GM21381 (cell line): ENCODE measurements at regions not wholly inside any gene's neighbourhood (a gene's known extent, or its start where the extent isn't known, plus 50 kb on each side); places are given as distances from the start of the nearest gene placed in this dataset.

ENCODE experiments used
- ATAC-seq: cut with Tn5 transposase; IDR thresholded peaks from one replicate; pipeline ENCODE4 v1.9.1; 2021; ENCODE audit warnings: mild to moderate bottlenecking, moderate library complexity; ENCODE audit not compliant: unreplicated experiment

DNA sequence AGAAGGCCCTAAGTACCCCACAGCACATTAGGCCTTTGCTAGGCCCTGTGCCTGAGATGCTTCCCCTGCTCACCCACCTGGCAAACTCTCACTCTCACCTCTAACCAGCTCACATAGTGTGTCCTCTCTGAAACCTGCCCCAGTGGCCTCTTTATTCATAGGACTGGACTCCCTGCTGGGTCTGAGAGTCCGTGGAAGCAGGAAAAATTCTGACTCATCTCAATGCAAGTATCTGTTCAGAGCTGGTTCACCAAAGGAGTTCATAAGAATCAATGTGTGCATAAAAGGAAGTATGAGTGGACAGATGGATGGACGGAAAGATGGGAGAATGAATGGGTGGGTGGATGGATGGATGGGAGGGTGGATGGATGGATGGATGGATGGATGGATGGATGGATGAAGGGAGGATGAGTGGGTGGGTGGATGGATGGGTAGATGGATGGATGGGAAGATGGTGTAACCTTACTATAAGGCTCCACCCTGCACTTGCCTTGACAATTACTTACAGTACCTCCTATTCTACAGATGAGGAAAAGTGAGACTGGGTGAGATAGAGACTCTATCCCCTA lies 111.2 kb upstream of the ZMIZ1 start:
- ATAC-seq: no peak

DNA sequence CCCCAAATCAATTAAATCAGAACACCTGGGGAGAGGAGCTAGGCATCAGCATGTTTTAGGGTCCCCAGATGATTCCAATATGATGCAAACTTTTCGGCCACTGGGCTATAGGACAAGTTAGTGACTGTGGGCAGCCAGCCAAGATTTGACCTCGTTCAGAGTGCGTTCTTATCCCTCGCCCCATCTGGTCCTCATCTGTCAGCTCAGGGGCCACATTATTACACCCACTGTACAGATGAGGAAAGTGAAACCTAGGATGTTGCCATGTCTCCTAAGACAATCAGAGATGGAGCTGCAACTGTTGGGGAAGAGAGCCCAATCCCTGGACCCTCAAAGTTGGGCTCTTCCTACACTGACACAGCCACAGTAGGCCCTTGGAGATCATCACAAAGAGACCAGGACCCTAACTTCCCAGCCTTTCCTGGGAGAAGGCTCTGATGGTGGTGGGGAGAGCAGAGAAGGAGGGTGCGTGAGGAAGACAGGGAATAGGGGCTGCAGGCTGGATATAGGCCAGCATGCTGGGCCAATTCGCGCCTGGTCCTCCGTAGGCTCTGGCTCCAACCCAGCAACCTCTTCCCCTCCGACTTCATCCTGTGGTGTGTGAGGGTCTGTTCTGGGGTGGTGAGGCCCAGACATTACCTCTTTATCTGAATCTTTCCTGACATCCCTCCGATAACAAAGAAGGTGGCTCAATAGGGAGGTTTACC lies 109.4 kb upstream of the ZMIZ1 start:
- ATAC-seq: no peak

DNA sequence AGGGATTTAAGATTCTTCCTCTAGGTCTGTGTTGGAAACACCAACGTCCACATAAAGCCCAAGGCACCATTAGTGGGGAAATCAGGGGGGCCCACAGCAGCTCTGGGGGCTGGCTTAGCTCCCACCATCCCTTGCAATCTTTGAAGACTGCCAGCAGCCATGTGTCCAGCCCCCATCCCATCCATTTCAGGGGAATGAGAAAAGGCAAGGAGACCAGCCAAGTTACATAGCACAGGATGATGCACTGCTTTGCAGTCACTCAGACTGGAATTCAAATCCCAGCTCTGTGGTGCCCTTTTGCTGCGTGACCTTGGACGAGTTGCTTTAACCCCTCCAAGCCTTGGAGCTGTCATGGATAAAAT lies 108.9 kb upstream of the ZMIZ1 start:
- no peak for ATAC-seq

DNA sequence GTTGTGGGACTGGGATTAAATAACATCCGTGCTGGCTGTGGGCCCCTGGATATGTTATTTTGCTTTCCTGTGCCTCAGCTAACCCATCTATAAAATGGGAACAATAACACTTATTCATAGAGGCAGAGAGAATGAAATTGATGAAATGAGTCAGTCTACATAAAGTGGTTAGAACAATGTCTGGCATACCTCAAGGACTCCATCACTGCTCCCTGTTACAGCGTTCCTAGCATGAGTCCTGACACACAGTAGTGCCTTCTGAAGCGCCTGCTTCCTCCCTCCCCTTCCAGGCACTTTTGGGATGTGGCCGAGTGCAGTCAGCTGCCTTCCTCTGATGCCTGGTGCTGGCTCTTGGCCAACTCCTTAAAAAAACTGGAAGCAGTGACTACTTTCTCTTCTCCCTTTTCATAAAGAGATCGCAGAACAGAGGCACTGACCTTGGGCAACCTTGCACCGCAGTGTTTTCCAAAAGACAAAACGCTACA lies 108.4 kb upstream of the ZMIZ1 start:
- no peak for ATAC-seq

DNA sequence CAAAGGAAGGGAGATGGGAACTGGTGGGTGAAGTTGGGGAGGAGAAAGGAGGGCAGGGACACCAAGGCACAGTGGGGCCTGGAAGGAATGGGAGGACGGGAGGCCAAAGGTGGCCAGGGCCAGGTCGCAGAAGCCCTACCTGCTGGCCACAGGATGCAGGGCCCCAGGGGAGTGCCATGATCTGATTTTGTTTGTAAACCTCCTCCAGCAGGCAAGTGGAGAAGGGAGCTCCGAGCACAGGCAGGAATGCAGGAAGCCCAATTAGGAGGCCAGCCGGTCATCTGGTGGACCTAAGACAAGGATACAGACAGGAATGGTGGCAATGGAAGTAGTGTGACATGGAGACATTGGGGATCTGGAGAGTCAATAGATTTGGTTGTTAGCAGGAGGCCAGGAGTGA lies 107.0 kb upstream of the ZMIZ1 start:
- ATAC-seq: no peak

DNA sequence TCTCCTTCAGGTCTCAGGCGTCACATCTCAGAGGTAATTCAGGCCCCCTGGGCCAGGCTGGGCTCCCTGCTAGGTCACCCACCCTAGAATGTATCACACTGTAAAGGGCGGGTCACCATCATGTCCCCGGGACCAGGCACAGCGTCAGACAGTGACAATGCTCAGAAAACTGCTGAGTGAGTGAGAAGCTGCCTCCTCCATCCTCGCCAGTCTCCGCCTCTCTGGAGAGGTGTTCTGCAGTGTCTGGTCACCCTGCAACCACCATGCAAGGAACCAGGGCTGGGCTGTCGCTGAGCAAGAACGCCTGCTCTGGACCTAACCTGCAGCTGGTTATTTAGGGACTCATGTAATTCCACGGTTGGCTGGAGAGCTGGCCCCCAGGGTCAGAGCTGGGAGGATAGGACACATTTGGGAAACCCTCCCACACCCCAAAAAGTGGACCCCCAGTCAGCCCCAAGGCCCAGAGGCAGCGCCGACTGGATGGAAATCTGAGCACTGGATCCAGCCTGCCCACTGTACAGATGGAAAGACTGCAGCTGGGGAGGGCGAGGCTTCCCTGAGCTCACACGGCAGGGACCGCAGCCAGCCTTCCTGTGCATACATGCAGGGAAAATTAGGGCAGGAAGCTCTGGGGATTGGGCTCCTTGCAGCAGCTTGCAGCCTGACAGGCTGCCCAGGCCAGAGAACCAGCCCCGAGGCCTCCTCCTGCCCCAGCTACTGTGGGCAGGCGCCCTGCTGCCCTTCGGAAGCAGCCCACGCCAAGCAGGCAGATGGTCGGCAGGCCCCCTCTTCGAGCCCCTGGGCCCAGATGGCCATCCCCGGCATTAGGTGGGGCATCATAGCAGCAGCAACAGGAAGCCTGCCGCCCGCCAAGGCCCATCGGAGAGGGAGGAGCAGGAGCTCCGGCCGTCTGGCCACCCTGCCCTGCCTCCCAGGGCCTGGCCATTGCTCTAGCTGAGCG lies 105.4 kb upstream of the ZMIZ1 start:
- no peak for ATAC-seq

DNA sequence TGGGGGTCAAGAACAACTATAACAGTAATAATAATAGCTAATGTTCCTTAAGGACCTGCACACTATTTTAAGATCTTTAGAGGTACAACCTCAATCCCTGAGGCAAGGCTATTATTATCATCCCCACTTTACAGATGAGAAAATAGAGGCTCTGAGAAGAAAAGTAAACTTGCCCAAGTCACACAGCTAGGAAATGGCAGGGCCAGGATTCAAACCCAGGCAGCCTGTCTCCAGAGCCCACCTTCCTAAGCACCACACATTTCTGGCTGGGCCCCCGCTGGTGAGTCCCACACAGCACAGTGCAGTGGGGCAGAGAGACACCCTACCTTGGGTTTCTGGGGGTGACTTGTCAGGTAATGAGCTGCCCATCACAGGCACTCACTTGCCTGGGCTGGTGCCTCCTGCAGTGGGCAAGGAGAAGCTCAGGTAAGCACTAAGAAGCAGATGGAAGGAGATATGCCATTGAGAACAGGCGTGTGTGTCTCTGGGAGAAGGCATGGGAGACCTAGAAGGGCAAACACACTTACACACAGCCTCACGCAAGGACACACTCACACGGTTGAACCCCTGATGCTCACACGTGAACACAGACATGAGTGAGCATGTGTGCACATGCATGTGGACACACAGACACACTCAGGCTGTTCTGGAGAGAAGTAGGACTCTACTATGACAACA lies 104.4 kb upstream of the ZMIZ1 start:
- ATAC-seq: no peak

DNA sequence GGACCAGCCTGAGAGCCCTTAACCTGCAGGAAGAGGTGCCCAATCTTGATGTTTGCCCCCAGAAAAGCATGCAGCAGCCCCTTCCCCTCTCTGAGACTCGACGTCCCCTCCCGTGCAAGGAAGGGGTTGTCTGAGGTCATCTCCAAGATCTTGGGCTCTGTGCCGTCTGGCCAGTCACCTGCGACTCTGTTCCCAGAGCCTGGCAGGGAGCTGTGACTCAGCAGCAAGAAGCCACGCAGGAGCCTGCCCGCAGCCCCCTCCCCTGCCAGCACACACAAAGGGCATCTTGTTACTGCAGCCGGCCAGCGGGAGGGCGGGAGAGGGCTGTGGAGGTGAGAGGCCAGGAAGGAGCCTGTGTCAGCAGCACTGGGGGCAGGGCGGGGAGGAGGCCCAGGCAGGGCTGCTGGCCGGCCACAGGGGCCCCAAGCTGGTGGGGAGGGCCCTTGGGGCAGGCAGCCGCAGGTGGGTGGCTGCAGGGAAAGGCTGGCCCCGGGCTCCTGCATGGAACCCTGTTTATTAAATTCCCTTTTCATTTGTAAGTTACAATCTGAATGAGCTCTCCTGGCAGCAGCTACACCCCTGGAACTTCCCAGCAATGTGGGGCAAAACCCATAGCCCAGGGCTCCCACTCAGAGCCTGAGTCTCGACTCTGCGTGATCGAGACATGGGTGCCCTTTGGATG lies 103.7 kb upstream of the ZMIZ1 start:
- ATAC-seq: no peak

DNA sequence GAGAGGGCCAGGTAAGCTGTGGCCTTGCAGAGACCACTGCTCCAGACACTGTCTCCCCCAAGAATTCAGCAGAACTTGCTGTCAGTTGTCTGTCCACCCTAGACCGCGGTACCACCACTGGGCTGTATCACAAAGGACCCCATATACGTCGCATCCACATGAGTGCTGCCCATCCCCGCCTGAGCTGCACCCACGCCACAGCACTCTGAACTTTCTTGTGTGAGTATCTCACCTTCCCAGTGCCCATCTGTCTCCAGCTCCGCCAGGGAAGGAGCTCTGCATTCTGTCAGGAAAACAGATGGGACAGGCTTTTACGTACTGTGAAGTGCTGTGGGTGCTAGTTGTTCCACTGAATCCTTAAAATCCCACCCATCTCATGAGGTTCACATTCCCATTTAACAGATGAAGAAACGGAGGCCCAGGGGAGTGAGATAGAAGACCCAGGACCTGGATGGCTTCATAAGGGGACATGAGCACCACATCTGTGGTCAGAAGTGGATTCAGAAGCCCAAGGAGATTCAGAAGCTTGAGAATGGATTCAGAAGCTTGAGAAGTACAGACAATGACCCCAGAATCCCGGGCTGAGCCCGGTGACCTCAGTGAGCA lies 102.5 kb upstream of the ZMIZ1 start:
- no peak for ATAC-seq

DNA sequence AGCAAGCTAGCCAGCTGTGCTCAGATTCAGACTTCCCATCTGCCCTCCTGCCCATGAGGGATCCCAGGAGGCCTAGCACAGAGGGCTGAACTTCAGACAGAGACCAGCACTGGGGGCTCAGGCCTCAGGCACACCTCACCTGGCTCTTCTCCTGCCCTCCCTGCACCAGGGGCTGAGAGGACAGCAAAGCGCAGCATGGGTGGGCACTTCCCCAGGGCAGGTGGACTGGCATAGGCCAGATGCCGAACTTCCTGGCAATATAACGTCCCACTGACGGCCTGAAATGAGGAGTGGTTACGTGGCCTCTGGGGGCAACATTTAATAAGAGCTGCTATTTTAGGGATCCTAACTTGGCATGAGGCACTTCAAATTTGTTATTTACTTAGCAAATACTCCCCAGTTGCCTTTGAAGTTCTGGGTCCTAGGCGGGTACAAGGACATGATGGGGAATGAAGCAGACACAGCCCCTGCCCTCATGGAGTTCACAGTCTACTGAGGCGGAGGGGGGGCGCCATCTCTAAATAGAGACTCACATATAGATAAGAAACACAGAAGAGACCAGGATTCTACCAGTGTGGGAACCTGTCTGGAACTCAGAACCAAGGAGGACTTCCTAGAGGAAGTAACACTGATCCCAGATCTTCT lies 101.8 kb upstream of the ZMIZ1 start:
- ATAC-seq: no peak

DNA sequence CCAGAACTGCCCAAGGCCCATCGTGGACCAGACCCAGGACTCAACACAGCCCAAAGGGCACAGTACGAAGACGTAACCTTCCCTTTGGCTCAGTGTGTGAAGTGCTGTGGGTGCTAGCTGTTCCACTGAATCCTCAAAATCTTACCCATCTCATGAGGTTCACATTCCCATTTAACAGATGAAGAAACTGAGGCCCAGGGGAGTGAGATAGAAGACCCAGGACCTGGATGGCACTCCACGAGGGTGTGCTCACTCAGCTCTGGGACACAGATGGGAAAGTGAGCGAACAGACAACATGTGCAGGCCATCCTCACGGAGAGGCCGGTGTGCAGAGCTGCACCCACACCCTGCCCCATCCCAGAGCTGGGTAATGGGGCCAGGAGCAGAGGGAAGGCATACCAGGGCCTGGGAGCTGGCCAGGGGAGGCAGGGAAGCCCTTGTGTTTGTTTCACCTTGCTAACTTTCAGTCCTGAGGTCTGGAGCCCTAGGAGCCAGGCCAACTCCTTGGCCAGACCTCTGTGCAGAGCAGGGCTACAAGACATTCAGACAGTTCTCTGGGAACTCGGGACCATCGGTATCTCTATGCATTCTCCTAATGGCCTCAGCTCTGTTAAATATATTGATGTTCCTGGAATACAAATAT lies 100.3 kb upstream of the ZMIZ1 start:
- ATAC-seq: no peak

DNA sequence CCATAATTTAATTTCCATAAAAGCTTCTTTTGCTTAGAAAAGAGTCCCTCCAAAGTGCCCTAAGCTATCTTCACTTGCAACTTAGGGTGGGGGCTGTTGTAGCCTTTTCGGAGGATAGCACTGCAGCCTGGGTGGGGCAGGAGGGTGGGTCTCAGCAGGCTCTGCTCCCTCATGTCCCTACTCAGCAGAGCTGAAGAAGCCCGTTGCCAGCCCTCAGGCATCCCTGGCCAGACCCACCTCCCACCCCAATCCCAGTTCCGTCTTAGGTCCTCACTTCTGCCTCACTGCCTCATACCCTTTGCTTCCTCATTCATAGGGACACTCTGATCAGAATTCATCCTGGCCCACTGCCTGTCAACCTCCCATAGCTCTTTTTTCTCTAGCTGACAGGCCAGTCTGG lies 99.8 kb upstream of the ZMIZ1 start:
- no peak for ATAC-seq

DNA sequence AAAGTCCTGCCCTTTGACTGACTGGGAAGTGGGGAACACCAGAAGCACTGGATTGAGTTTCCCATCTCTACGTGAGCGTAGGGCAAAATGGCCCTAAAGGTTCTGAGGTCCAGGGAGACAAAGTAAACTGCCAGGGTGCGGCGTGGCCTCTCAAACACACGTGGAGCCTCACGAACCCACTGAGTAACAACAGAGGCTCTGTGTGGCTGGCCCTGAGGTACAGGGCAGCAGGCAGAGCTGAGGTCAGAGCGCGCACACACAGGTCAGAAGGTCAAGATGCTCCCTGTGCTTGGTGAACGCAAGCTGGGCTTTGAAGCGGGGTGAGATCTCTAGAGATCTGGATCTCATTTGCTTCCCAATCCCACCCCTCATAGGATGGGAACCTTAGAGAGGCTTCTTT lies 99.0 kb upstream of the ZMIZ1 start:
- ATAC-seq: no peak

DNA sequence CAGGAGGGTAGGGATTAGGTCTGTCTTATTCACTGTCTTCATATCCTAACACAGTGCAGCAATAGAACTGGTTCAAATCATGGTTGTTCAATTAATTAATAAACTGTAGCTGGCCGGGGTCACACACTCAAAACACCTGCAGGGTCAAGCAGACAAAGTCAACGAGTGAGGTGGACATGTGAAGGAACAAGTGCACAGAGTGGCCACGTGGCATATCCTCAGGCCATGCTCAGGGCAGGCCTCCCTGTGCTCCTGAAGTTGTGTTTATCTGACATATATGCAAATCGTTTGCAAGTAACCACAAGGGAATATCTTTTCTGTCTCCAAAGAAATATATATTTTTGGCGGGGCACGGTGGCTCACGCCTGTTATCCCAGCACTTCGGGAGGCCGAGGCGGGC lies 98.5 kb upstream of the ZMIZ1 start:
- no peak for ATAC-seq

DNA sequence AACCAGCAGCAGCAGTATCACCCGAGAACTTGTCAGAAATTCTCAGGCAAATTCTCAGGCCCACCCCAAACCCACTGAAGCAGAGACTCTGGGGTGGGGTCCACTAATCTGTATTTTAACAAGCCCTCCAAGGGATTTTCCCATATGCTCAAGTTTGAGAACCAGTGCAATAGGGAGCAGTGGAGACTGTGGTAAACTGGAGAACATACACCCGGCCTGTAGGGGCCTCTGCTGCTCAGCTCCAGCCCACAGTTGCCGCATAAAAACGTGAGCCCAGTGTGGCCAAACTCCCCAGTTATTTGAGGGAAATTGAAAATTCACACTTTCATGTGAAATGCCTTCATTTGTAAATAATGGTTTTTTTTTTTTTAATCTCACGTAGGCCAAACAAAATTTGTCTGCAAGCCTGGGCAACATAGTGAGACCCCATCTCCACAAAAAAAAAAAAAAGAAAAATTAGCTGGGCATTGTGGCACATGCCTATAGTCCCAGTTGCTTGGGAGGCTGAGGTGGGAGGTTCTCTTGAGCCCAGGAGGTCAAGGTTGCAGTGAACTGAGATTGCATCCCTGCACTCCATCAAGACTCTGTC lies 97.6 kb upstream of the ZMIZ1 start:
- ATAC-seq: no peak

DNA sequence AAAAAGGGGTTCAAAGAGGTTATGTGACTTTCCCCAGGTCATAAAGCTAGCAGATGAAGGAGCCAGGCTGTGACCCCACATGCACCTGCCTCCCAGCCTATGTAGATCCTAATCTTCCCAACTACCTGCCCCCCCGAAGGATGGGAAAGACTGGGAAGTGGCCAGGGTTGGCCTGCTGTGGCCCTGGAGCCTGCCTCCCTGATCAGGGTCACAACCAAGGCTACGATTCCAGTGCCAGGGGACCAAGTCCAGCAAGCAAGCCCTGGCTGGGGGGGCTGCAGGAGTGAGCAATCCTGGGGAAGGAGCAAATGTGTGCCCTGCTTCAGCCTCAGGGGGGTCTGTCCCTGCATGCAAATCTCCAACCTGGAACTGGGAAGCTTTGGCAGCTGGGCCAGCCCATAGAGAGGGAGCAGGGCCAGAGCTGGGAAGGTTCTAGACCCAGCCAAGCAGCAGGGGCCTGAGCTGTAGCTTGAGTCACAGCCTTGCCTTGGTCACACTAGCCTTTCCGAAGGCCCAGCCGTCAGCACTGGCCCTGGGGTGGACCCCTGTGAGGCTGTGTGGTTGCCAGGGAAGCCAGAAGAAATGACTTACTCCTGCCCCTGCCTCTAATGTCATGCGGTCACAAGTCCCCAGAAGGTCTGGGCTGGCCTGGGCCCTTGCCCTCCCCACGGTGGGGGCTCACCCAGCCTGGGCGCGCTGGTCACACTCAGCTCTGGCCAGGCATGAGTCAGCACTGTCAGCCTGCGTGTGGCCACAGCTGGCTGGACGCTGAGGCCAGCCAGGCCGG lies 96.4 kb upstream of the ZMIZ1 start:
- no peak for ATAC-seq

DNA sequence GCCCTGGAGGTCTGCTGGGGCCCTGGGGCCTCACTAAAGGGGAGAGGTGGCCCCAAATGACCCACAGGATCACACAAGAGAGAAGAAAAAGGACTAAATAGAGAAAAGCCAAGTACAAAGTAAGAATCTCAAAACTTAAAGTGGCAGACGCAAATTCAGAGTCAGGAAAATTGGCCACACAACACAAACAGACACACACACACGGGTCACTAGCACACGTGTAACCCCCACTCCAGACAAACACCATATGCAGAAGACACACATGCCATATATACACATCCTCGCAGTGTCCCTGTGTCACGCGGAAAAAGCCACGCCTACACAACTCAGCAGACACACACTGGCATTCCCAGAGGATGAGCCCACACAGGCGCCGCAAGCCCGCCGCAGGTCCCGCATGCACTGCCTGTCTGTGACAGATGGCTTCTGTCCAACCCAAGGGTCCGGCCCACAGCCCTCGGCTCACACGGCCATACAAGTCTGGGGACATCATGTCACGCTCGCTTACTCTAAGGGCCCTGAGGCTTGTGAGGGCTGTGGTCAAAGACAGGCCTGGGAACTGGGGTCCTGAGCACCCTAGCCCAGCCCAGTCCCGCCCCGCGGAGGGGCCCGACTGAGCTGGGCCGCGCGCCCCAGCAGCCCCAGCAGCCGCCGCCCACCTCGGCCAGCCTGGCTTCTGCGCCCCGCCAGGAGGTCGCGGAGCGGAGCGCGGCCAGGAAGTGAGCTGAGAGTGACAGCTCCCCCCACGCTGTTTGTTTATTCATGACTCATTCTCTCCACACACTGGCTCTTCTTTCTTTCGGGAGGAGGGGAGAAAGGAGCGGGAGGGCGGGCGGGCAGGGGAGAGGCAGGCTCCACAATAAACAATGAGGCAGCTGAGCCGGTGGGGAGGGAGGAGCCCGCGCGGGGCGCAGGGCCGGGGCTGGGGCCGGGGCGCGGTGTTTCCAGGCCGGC lies 95.5 kb upstream of the ZMIZ1 start:
- ATAC-seq: peak; percentile 89
